ENCODE measurements at regions not wholly inside any gene's neighbourhood (a gene's known extent, or its start where the extent isn't known, plus 50 kb on each side); places are given as distances from the start of the nearest gene placed in this dataset.

DNA sequence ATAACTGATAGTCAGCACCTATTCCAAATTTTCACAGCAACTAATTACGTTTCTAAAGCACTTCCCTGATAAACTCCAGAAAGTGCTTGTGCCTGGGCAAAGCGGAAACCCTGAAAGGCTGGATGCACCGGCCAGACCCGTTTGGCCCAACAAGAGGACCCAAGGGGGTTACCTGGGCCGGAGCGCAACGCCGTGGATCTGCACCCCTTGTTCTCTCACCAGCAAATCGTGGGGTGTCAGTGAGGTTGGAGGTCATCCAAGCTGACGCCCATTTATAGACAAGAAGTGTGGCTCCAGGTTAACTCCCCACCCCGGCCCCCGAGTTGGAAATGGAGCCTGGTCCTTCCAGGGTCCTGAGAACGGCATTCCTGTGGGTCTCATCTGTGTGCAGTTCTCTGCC is 167.0 kb upstream of the HDAC4 start:
- no peak for TF ChIP-seq CTCF (IDR thresholded peaks at IDR 0.05)
- no peak for TF ChIP-seq EP300 (IDR thresholded peaks at IDR 0.05; ENCODE audit: low read depth)
- no peak for TF ChIP-seq POLR2AphosphoS5 (IDR thresholded peaks at IDR 0.05)
- no peak for TF ChIP-seq POLR2A (IDR thresholded peaks at IDR 0.05)
